Nephron (organoid): ENCODE measurements at regions not wholly inside any gene's neighbourhood (a gene's known extent, or its start where the extent isn't known, plus 50 kb on each side); places are given as distances from the start of the nearest gene placed in this dataset.
A peak's percentile ranks its signal among the peaks of the same experiment; 100 is the strongest.

Experiments used
- H3K27ac Mint-ChIP-seq, 3 experiments: 2 replicates each; pipeline ENCODE4 v1.8.0; 2020; ENCODE audit warnings: mixed read lengths in 3 of 3, mild to moderate bottlenecking in 2 of 3, moderate library complexity in 1 of 3
- H3K27me3 Mint-ChIP-seq: 2 replicates; pipeline ENCODE4 v1.8.0; 2021; ENCODE audit warnings: low read depth, mild to moderate bottlenecking, moderate library complexity, mixed read lengths
- H3K36me3 Mint-ChIP-seq: 2 replicates; pipeline ENCODE4 v1.8.0; 2020; ENCODE audit warnings: low read depth, mixed read lengths
- H3K4me1 Mint-ChIP-seq: 2 replicates; pipeline ENCODE4 v1.8.0; 2020; ENCODE audit warnings: mixed read lengths
- H3K4me3 Mint-ChIP-seq, 3 experiments: 2 replicates each; pipeline ENCODE4 v1.8.0; 2020; ENCODE audit warnings: mild to moderate bottlenecking in 3 of 3, mixed read lengths in 3 of 3, moderate library complexity in 2 of 3
- H3K9me3 Mint-ChIP-seq: 2 replicates; pipeline ENCODE4 v1.8.0; 2020; ENCODE audit warnings: mixed read lengths
- TF ChIP-seq, protein P1 (sequence below), 3 experiments: fragments of 200-600 bp; sonication (generic); IDR thresholded peaks; one replicate each; pipeline ENCODE4 v1.5.0; 2021; ENCODE audit warnings: antibody characterized with exemption in 3 of 3; ENCODE audit not compliant: unreplicated experiment in 3 of 3

DNA sequence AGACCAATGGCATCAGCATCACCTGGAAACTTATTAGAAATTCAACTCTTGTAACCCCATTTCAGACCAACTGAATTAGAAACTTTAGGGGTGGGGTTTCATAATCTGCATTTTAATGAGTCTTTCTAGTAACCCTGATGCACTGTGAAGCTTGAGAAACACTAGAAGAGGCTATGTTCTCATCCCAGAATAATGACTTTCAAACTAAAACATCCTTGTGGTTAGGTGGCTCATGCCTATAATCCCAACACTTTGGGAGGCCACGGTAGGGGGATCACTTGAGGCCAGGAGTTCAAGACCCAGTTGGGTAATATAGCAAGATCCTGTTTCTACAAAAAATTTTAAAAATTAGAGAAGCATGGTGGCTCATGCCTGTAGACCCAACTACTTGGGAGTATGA is 402.4 kb downstream of the DLEU7 start:
- TF ChIP-seq, protein P1, sequence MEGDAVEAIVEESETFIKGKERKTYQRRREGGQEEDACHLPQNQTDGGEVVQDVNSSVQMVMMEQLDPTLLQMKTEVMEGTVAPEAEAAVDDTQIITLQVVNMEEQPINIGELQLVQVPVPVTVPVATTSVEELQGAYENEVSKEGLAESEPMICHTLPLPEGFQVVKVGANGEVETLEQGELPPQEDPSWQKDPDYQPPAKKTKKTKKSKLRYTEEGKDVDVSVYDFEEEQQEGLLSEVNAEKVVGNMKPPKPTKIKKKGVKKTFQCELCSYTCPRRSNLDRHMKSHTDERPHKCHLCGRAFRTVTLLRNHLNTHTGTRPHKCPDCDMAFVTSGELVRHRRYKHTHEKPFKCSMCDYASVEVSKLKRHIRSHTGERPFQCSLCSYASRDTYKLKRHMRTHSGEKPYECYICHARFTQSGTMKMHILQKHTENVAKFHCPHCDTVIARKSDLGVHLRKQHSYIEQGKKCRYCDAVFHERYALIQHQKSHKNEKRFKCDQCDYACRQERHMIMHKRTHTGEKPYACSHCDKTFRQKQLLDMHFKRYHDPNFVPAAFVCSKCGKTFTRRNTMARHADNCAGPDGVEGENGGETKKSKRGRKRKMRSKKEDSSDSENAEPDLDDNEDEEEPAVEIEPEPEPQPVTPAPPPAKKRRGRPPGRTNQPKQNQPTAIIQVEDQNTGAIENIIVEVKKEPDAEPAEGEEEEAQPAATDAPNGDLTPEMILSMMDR (IDR thresholded peaks at IDR 0.05; ENCODE audit: unreplicated experiment in 3 of 3): no peak
- H3K4me1 Mint-ChIP-seq: peaks cover 16% of the 10 kb centered on the region
- H3K27ac Mint-ChIP-seq: no peak overlapping the region
- H3K36me3 Mint-ChIP-seq: no peaks in the 10 kb centered on the region
- H3K27me3 Mint-ChIP-seq: no peaks in the 10 kb centered on the region
- H3K9me3 Mint-ChIP-seq: no peaks in the 10 kb centered on the region
- H3K4me3 Mint-ChIP-seq: no peak overlapping the region

DNA sequence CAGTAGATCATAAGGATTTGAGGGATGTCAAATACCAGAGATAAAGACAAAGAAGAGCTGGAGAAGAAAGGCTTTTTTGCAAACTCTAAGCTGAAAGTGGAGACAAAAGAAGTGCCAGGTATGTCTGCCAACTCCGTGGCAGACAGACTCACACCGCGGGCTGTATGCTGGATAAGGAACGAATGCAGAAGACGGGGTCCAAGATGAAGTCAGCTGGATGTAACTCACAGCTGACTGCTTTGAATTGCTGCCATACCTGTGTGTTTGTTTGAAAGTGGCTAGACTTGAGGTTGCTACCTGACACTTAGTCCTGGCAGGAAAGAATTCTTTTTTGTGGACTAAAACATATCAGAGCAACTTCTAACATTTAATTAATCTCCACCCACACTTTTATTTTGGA is 398.8 kb downstream of the DLEU7 start:
- Mint-ChIP-seq H3K27ac (peak overlapping the region in 2 of 3 experiments; percentile 35 to 40), H3K36me3 (no peaks in the 10 kb centered on the region), H3K4me3 (no peak overlapping the region), H3K9me3 (no peaks in the 10 kb centered on the region), H3K4me1 (peaks cover 36% of the 10 kb centered on the region), H3K27me3 (no peaks in the 10 kb centered on the region)
- TF ChIP-seq, protein P1 (IDR thresholded peaks at IDR 0.05; ENCODE audit: unreplicated experiment in 3 of 3): no peak

DNA sequence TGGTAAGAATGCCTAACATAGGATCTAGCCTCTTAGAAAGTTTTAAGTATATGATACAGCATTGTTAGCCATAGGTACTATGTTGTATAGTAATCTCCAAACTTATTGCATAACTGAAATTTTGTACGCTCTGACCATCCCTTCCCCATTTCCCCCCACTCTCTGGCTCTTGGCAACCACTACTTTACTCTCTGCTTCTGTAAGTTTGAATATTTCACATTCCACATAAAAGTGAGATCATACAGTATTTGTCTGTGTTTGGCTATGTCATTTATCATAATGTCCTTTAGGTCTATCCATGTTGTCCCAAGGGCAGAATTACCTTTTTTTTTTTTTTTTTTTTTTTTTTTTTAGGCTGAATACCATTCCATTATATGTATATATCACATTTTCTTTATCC is 396.9 kb downstream of the DLEU7 start:
- no peaks in the 10 kb centered on the region for H3K9me3 Mint-ChIP-seq
- TF ChIP-seq, protein P1 (IDR thresholded peaks at IDR 0.05; ENCODE audit: unreplicated experiment in 3 of 3): no peak

DNA sequence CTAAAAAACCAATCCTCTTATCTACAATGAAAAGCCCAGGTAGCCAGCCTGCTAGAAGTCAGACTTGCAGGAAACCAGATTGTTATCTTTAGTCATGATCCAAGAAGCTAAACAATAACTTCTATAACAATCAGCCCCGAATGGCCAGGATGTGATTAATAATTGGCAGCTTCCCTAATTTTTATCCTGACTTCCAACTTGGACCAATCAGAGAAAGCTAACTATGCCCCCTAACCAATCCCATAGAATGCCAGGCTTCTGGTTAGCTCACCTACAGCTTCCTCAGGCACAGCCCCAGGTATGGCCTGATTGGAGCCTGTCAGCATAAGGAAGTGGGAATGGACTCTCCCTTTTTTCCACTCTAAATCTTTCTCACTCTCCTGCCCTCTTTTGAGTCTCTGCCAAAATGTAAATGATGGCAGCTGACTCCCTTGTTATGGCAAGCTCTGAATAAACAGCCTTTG is 394.9 kb downstream of the DLEU7 start:
- TF ChIP-seq, protein P1 (IDR thresholded peaks at IDR 0.05; ENCODE audit: unreplicated experiment in 3 of 3): no peak
- peaks cover 55% of the 10 kb centered on the region for H3K4me1 Mint-ChIP-seq
- no peaks in the 10 kb centered on the region for H3K9me3 Mint-ChIP-seq
- H3K4me3 Mint-ChIP-seq: no peak overlapping the region
- peak overlapping the region; percentile 56 to 88 (median 76) for H3K27ac Mint-ChIP-seq
- H3K36me3 Mint-ChIP-seq: no peaks in the 10 kb centered on the region
- H3K27me3 Mint-ChIP-seq: peaks cover 3% of the 10 kb centered on the region

More for the DNA sequence above, 396.9 kb downstream of the DLEU7 start:
- H3K4me1 Mint-ChIP-seq: peaks cover 41% of the 10 kb centered on the region
- H3K4me3 Mint-ChIP-seq: no peak overlapping the region
- peak overlapping the region in 1 of 3 experiments; percentile 11 for H3K27ac Mint-ChIP-seq
- H3K36me3 Mint-ChIP-seq: no peaks in the 10 kb centered on the region
- H3K27me3 Mint-ChIP-seq: peaks cover 3% of the 10 kb centered on the region

DNA sequence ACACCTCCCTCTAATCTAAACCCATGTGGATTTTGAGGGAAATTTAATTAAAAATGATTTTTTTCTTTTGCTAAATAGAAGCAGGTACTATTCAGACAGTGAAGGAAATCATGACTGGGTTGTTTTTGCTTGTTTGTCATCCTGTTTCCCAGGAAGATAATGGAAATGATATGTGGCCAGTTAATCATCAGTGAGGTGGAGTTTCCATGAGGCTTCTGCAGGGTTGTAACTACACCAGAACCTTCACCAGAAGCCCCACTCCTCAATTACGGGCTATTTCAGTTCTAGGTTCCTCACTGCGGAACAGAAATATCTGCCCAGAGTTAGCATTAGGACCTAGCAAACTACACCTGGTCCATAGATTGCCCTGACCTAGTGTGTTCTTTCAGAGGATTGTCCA is 394.0 kb downstream of the DLEU7 start:
- Mint-ChIP-seq H3K27ac (peak overlapping the region in 2 of 3 experiments; percentile 56), H3K27me3 (peaks cover 3% of the 10 kb centered on the region), H3K4me3 (no peak overlapping the region), H3K36me3 (no peaks in the 10 kb centered on the region), H3K9me3 (no peaks in the 10 kb centered on the region), H3K4me1 (peaks cover 60% of the 10 kb centered on the region)
- TF ChIP-seq, protein P1 (IDR thresholded peaks at IDR 0.05; ENCODE audit: unreplicated experiment in 3 of 3): no peak

DNA sequence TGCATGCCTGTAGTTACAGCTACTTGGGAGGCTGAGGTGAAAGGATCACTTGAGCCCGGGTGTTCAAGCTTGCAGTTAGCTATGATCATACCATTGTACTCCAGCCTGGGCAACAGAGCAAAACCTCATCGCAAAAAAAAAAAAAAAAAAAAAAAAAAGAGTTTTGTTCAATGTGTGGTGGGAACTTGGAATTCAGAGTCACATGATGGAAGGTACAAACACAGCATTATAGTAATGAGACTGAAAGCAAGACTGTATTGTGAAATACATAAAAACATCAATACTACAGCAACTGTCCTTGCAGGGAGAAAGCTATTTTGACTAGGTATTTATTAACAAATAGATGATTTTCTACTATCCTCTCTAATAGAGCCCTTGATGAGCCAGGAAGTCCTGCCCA is 393.2 kb downstream of the DLEU7 start:
- no peak overlapping the region for H3K4me3 Mint-ChIP-seq
- peaks cover 3% of the 10 kb centered on the region for H3K27me3 Mint-ChIP-seq
- H3K4me1 Mint-ChIP-seq: peaks cover 54% of the 10 kb centered on the region
- peak overlapping the region in 2 of 3 experiments; percentile 55 to 78 for H3K27ac Mint-ChIP-seq
- H3K36me3 Mint-ChIP-seq: no peaks in the 10 kb centered on the region
- TF ChIP-seq, protein P1 (IDR thresholded peaks at IDR 0.05; ENCODE audit: unreplicated experiment in 3 of 3): no peak
- no peaks in the 10 kb centered on the region for H3K9me3 Mint-ChIP-seq
